NCI-H1436 (cell line): ENCODE measurements at regions not wholly inside any gene's neighbourhood (a gene's known extent, or its start where the extent isn't known, plus 50 kb on each side); places are given as distances from the start of the nearest gene placed in this dataset.

ENCODE experiments used
- DNase-seq: peaks from one replicate; lab custom pipeline; 2025; lab: John Stamatoyannopoulos, UW

GRCh38 chr2:181188605-181189004, 208.2 kb downstream of the UBE2E3 start:
- no peak for DNase-seq

- no peak for DNase-seq
These were observed 209.5 kb downstream of the UBE2E3 start for GRCh38 chr2:181189951-181190350.

- no peak for DNase-seq
These were observed 210.3 kb downstream of the UBE2E3 start for GRCh38 chr2:181190711-181191110.

- no peak for DNase-seq
These were observed 213.1 kb downstream of the UBE2E3 start for GRCh38 chr2:181193550-181193949.

- no peak for DNase-seq
These were observed 216.0 kb downstream of the UBE2E3 start for GRCh38 chr2:181196401-181196800.

- DNase-seq, result no peak
These were observed 216.8 kb downstream of the UBE2E3 start for GRCh38 chr2:181197140-181197760.

GRCh38 chr2:181198183-181198864, 217.9 kb downstream of the UBE2E3 start:
- DNase-seq, result no peak

GRCh38 chr2:181203412-181203811, 223.0 kb downstream of the UBE2E3 start:
- no peak for DNase-seq

GRCh38 chr2:181203916-181204315, 223.5 kb downstream of the UBE2E3 start:
- DNase-seq, result no peak

- DNase-seq, result no peak
These were observed 238.0 kb downstream of the UBE2E3 start for GRCh38 chr2:181218401-181218821.

- no peak for DNase-seq
These were observed 234.0 kb upstream of the ITGA4 start for GRCh38 chr2:181223234-181223633.

- no peak for DNase-seq
These were observed 232.3 kb upstream of the ITGA4 start for GRCh38 chr2:181224866-181225265.

GRCh38 chr2:181228661-181229060, 228.5 kb upstream of the ITGA4 start:
- no peak for DNase-seq

- DNase-seq, result no peak
These were observed 226.0 kb upstream of the ITGA4 start for GRCh38 chr2:181231151-181231550.

- DNase-seq, result no peak
These were observed 225.1 kb upstream of the ITGA4 start for GRCh38 chr2:181231886-181232621.

- peak; percentile 36 for DNase-seq
These were observed 222.7 kb upstream of the ITGA4 start for GRCh38 chr2:181234487-181234891.

- no peak for DNase-seq
These were observed 222.2 kb upstream of the ITGA4 start for GRCh38 chr2:181235011-181235410.

GRCh38 chr2:181235683-181236459, 221.3 kb upstream of the ITGA4 start:
- no peak for DNase-seq

GRCh38 chr2:181239201-181239799, 217.9 kb upstream of the ITGA4 start:
- no peak for DNase-seq

- DNase-seq, result no peak
These were observed 216.3 kb upstream of the ITGA4 start for GRCh38 chr2:181240844-181241243.

GRCh38 chr2:181241366-181241765, 215.8 kb upstream of the ITGA4 start:
- no peak for DNase-seq

GRCh38 chr2:181241797-181242196, 215.4 kb upstream of the ITGA4 start:
- DNase-seq, result no peak
